Stomach smooth muscle (tissue), 2 donors: ENCODE measurements at regions not wholly inside any gene's neighbourhood (a gene's known extent, or its start where the extent isn't known, plus 50 kb on each side); places are given as distances from the start of the nearest gene placed in this dataset.
A peak's percentile ranks its signal among the peaks of the same experiment; 100 is the strongest.

ENCODE experiments used
- H3K27ac ChIP-seq: one replicate; pipeline ENCODE4 v1.7.0; 2013; ENCODE audit warnings: mild to moderate bottlenecking, low read length, inconsistent platforms
- H3K27me3 ChIP-seq, 2 donors: one replicate each; pipeline ENCODE4 v1.7.0; 2013; ENCODE audit warnings: low read length in 2 of 2; ENCODE audit not compliant: insufficient read depth in 2 of 2, control insufficient read depth in 1 of 2
- H3K36me3 ChIP-seq, 2 donors: one replicate each; pipeline ENCODE4 v1.7.0; 2013; ENCODE audit warnings: low read length in 2 of 2; ENCODE audit not compliant: control insufficient read depth in 2 of 2, insufficient read depth in 2 of 2
- H3K4me1 ChIP-seq: one replicate; pipeline ENCODE4 v1.7.0; 2013; ENCODE audit warnings: low read length; ENCODE audit not compliant: control insufficient read depth, insufficient read depth
- H3K4me3 ChIP-seq, 2 donors: one replicate each; pipeline ENCODE4 v1.7.0; 2013; ENCODE audit warnings: low read length in 2 of 2
- H3K9ac ChIP-seq, 2 donors: one replicate each; pipeline ENCODE4 v1.7.0; 2013; ENCODE audit warnings: low read length in 2 of 2, mild to moderate bottlenecking in 1 of 2
- H3K9me3 ChIP-seq, 2 donors: one replicate each; pipeline ENCODE4 v1.7.0; 2013; ENCODE audit warnings: low read length in 2 of 2; ENCODE audit not compliant: control insufficient read depth in 2 of 2
- donor health status: healthy.
- donor health status: Pancreatic carcinoma.

DNA sequence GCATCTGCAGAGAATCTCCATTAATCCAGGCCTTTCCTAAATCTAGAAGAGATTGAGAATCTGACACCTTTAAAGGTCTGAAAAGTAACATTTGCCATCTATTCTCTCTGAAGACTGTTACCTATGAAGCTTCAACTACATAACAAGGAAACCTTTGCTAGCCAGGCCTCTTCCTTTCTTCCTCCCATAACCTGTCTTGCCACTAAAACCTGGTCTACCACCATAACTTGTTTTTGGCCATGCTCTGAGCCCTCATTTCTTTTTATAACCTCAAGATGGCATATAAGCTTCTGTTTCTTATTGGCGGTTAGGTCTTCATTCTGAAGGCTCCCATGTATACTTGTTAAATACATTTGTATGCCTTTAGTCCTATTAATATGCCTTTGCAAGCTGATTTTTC is 348.4 kb upstream of the MEOX2 start:
- H3K9ac ChIP-seq = no peak overlapping the region
- H3K27me3 ChIP-seq = no peaks in the 10 kb centered on the region
- no peaks in the 10 kb centered on the region for H3K4me1 ChIP-seq
- H3K4me3 ChIP-seq = no peak overlapping the region
- H3K27ac ChIP-seq = no peak overlapping the region
- no peaks in the 10 kb centered on the region for H3K36me3 ChIP-seq
- no peaks in the 10 kb centered on the region for H3K9me3 ChIP-seq

DNA sequence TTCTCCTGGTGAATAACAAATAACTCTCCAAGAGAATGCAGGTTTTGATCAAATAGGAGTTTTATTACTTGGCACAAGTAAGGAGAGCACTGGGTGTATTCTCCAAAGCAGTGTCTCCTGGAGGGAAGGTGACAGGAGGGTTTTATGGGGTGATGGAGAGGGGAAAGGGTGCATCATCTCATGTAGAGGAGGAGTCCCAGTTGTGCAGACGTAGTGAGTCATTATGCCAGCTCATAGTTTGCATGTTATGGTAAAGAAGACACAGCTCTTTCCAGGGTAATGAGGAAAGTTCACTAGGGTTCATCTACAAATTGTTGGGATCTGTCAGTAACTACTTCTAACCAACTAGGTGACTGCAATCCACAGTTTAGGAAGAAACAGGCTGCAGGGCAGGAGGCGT is 347.9 kb upstream of the MEOX2 start:
- H3K36me3 ChIP-seq = no peaks in the 10 kb centered on the region
- H3K27ac ChIP-seq = no peak overlapping the region
- no peak overlapping the region for H3K9ac ChIP-seq
- H3K4me3 ChIP-seq = no peak overlapping the region
- no peaks in the 10 kb centered on the region for H3K27me3 ChIP-seq
- H3K4me1 ChIP-seq = no peaks in the 10 kb centered on the region
- H3K9me3 ChIP-seq = no peaks in the 10 kb centered on the region

DNA sequence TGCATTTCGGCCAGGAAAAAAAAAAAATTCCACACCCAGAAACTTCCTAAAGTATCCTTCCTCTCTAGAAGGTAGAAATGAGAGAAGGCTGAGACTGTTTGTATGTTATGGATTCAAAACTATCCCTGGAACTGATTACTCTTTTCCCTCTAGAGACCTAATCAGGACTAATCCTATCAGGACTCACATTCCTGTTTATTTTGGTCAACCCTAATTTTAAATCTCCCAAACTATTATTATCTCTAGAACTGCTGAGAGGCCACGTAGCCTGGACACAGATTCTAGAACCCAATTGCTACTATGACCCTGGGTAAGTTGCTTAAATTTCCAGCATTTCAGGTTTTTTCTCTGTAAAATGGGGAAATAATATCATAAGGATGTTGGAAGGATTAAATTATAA is 346.8 kb upstream of the MEOX2 start:
- Histone ChIP-seq H3K27me3 (no peaks in the 10 kb centered on the region), H3K9ac (no peak overlapping the region), H3K27ac (no peak overlapping the region), H3K4me1 (no peaks in the 10 kb centered on the region), H3K36me3 (no peaks in the 10 kb centered on the region), H3K9me3 (no peaks in the 10 kb centered on the region), H3K4me3 (no peak overlapping the region)

DNA sequence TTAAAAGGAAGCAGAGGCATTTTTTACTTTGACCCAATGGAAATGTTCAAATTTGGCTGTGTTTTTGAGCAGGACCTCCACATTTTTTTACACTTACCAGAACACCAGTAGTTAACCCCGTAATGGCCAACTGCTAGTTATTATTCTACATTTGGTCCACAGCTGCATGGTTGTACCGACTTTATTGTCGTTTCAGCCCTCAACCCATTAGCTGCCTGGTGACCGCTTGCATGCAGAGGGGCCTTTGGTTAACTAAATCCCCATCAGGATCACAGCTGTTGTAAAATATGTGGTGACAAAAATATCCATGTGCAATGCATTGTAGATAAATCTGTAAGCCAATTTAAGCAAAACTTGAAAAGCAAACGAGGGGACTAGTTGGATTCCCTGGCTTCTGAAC is 342.2 kb upstream of the MEOX2 start:
- no peaks in the 10 kb centered on the region for H3K27me3 ChIP-seq
- H3K4me3 ChIP-seq = peak overlapping the region in 1 of 2 donors; percentile 4
- H3K4me1 ChIP-seq = peaks cover 4% of the 10 kb centered on the region
- H3K9me3 ChIP-seq = no peaks in the 10 kb centered on the region
- H3K36me3 ChIP-seq = no peaks in the 10 kb centered on the region
- no peak overlapping the region for H3K27ac ChIP-seq
- H3K9ac ChIP-seq = no peak overlapping the region

DNA sequence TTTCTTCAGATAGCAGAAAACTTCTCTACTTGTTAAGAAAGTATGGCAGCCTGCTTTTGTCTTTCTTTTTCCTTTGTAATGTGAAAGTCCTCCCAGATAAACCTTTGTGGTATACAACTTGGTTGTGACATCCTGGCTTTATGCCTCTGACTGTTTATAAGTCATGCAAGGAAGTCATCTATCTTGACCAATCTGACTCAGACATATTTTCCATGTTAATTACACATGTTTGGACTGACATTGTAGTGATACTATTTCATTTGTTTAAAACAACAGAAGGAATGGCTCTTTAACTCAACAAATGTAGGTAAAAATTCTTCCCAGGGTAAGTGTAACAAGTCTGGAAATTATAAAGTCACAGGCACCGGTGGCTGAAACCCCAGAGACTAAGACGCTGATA is 341.6 kb upstream of the MEOX2 start:
- no peak overlapping the region for H3K9ac ChIP-seq
- H3K9me3 ChIP-seq = no peaks in the 10 kb centered on the region
- no peaks in the 10 kb centered on the region for H3K36me3 ChIP-seq
- peaks cover 4% of the 10 kb centered on the region for H3K4me1 ChIP-seq
- H3K4me3 ChIP-seq = no peak overlapping the region
- no peaks in the 10 kb centered on the region for H3K27me3 ChIP-seq
- peak overlapping the region; percentile 43 for H3K27ac ChIP-seq

DNA sequence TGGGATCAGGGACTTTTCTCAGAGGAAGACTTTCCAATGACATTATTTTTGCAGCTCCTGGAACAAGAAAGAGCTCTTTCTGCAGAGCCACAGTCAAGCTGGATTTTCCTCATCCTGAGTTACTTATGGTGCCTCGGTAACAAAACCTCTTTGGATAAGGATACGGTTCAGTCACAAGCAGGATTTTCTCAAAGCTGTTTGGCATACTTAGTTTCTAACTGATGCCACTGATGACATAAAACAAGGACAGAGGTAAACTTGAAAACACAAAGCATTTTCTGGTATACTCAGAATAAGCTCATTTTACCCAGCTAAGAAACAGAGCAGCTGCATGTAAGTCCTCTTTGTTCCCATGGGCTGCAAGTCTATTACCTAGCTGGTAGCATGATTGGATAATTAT is 340.9 kb upstream of the MEOX2 start:
- Histone ChIP-seq H3K9ac (no peak overlapping the region), H3K4me1 (peaks cover 4% of the 10 kb centered on the region), H3K27me3 (no peaks in the 10 kb centered on the region), H3K36me3 (no peaks in the 10 kb centered on the region), H3K4me3 (no peak overlapping the region), H3K9me3 (no peaks in the 10 kb centered on the region), H3K27ac (peak overlapping the region; percentile 43)

DNA sequence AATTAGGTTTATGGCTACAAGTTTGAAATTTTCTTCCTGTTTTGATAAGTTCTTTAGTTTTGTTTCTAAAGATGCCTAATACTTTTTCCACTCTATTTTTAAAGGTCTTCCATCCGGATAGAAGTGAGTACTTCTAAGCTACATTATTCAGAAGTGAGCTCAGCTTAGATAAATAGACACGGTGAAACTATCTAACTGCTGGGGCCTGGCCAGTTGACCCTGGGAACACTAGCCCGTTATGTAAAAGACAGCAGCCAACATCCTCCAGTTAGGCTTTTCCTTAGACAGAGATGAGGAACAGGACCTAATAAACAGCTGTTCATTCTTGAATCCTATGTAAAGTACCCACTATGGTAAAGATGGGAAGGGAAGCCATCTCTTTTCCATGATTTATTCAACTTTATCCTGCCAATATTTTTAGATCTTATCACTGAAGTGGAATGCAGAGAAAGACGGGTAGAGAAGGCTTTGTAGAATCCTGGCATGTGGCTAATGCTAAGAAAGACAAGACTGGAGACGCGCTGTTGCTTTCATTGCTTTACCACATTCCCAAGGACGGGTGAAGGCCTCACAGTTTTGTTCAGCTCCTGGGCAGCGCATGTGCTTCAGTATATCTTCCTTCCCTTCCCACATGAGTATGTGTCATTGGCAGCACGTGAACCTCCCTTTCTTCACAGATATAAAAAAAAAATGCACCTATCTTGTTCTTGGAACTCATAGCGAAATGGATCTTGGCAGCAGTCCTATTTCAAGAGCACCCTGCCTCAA is 340.0 kb upstream of the MEOX2 start:
- Histone ChIP-seq H3K9me3 (no peaks in the 10 kb centered on the region), H3K9ac (no peak overlapping the region), H3K27me3 (no peaks in the 10 kb centered on the region), H3K27ac (no peak overlapping the region), H3K4me1 (peaks cover 4% of the 10 kb centered on the region), H3K4me3 (no peak overlapping the region), H3K36me3 (no peaks in the 10 kb centered on the region)

DNA sequence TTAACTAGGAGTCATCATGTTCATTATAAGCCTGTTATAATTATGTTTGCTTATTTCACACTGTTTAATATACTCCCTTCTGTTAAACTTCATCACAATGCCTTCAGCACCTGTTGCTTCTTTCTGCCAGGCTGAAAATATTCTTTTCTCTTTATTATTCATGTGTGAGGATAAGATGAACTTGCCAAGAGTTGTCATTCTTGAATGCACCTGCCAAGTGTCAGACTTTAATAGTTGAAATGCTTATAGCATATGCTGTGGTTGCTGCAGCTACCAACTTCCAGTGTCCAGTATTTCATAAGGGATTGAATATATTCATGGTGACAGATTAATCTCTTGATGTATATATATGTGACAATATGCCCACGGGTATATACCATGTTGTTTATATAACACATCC is 339.2 kb upstream of the MEOX2 start:
- Histone ChIP-seq H3K9me3 (no peaks in the 10 kb centered on the region), H3K27ac (no peak overlapping the region), H3K4me1 (peaks cover 4% of the 10 kb centered on the region), H3K36me3 (no peaks in the 10 kb centered on the region), H3K27me3 (no peaks in the 10 kb centered on the region), H3K4me3 (no peak overlapping the region), H3K9ac (no peak overlapping the region)

DNA sequence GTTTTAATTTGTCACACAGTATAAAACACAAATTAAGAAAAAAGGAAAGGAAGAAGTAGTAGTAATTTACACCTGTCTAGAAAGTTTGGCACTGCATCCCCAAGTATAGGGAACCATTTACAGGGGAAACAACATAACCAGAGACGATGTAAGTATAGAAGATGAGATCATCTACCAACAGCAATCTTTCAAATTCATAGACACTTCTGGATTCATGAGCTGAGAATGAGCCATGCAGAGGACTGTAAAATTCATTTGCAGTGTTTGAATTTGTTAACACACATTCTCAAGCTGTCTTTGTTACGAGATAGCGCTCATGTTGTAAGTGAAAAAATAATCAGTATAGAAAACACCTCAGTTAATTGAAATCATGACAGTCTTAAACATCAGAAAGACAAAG is 337.0 kb upstream of the MEOX2 start:
- Histone ChIP-seq H3K4me1 (peaks cover 4% of the 10 kb centered on the region), H3K27me3 (no peaks in the 10 kb centered on the region)

DNA sequence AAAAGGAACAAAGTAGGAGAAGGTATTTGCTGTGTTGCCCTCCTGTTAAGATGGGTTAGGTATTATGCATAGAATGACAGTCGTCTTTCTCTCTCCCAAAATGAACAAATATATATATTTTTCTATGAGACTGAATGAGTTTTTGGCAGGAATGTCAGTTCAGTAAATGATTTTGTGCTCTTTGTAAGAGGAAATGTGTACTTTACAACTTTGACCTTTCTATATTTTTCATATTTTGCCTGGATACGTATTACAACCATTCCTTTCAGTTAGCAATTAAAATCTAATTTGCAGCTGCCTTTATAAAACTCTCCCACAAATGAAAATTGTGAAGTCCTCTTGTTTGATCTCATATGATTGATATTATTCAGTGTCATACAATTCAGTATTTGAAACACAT is 336.6 kb upstream of the MEOX2 start:
- H3K4me3 ChIP-seq = no peak overlapping the region
- no peaks in the 10 kb centered on the region for H3K36me3 ChIP-seq
- no peaks in the 10 kb centered on the region for H3K27me3 ChIP-seq
- peaks cover 4% of the 10 kb centered on the region for H3K4me1 ChIP-seq
- no peaks in the 10 kb centered on the region for H3K9me3 ChIP-seq
- no peak overlapping the region for H3K9ac ChIP-seq
- no peak overlapping the region for H3K27ac ChIP-seq

More for the DNA sequence above, 337.0 kb upstream of the MEOX2 start:
- Histone ChIP-seq H3K9ac (no peak overlapping the region), H3K4me3 (no peak overlapping the region), H3K27ac (no peak overlapping the region), H3K36me3 (no peaks in the 10 kb centered on the region), H3K9me3 (no peaks in the 10 kb centered on the region)

DNA sequence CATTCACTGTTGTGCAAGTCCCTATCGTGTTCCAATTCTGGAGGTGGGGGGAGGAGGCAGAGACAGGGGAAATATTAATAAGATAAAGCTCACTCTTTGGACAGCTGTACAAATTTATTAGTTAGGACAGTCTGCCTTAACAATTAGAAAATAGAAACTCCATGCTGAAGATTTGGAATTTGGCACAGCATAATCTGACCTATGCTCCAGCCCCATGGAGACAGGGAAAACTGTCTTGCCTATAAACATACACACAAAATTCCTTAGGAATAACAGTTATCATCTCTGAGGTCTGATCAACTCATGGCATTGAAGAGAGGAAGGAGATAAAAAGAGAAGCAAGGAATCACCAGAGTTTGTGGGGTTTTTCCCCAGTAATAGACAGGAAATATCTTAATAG is 335.4 kb upstream of the MEOX2 start:
- H3K27ac ChIP-seq = no peak overlapping the region
- H3K9ac ChIP-seq = no peak overlapping the region
- no peaks in the 10 kb centered on the region for H3K27me3 ChIP-seq
- H3K36me3 ChIP-seq = no peaks in the 10 kb centered on the region
- no peaks in the 10 kb centered on the region for H3K9me3 ChIP-seq
- H3K4me3 ChIP-seq = no peak overlapping the region
- peaks cover 4% of the 10 kb centered on the region for H3K4me1 ChIP-seq
